Epithelial cell of prostate (primary cell): ENCODE measurements at regions not wholly inside any gene's neighbourhood (a gene's known extent, or its start where the extent isn't known, plus 50 kb on each side); places are given as distances from the start of the nearest gene placed in this dataset.
"Not testable (repeated sequence)": the region's sequence is repeated elsewhere in the genome, so short reads cannot be mapped to it uniquely, and the experiment has no call there.

Experiments used
- DNase-seq: peaks from one replicate; pipeline ENCODE4 v3.0.0-alpha.2; 2011; ENCODE audit warnings: low read depth, low spot score
- H3K27ac ChIP-seq: fragments of 450-650 bp; 2 replicates; pipeline ENCODE4 v1.5.1; 2017; ENCODE audit warnings: mild to moderate bottlenecking

GRCh38 chr15:81875717-81876116 lies 170.1 kb downstream of the MEX3B start:
- H3K27ac ChIP-seq, DNase-seq: not testable (repeated sequence)

- not testable (repeated sequence) for H3K27ac ChIP-seq, DNase-seq
Measured at GRCh38 chr15:81870746-81871106, 175.1 kb downstream of the MEX3B start.

DNA sequence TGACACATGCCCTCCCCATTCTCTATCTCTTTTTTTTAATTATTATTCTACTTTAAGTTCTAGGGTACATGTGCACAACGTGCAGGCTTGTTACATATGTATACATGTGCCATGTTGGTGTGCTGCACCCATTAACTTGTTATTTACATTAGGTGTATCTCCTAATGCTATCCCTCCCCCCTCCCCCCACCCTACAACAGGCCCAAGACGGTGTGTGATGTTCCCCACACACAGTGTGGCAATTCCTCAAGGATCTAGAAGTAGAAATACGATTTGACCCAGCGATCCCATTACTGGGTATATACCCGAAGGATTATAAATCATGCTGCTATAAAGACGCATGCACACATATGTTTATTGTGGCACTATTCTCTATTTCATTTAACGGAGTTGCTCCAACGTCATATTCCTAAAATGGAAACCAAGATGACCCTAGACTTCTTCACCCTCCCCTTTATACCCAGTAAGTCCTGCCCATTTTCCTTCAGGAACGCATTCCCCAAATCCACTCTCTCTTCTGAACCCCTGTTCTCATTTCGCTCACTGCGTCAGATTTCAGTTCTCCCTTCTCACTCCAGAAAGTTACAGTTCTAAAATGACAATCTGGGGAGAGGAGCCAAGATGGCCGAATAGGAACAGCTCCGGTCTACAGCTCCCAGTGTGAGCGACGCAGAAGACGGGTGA lies 175.6 kb downstream of the MEX3B start:
- not testable (repeated sequence) for DNase-seq

DNA sequence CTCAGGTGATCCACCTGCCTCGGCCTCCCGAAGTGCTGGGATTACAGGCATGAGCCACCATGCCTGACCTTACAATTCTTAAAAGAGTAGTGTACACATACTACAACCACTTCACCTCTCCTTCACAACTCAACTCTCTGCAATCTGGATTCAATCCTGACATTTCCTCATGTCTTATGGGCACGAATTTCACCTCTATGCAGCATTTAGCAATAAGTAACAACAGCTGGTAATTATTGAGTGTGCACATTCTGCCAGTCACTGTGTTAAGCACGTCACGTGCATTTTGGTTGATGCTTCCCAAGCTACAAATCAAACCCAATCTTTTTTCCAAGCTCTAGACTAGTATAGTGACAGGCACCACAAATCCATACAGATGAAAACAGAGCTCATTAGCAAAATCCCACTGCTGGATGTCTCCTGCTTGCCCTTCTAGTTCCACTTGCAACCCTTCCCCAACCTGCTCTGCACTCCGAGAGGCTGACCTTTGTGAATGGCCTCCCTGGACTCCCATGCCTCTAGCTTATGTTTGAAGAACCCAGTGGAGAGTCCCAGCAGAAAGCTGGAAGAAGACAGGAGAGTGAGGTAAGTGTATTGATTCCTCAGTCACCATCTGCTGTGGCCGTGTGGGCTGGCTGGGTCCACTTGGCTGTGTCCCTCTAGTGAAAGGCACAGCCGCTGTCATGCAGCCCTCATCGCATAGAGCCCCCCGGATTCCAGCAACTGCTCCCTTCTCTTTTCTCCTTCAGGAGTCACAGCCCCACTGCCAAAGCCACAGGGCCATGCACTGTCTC lies 176.5 kb downstream of the MEX3B start:
- no peak for DNase-seq
- no peak overlapping the region for H3K27ac ChIP-seq

More for the DNA sequence above, 175.6 kb downstream of the MEX3B start:
- H3K27ac ChIP-seq = not testable (repeated sequence)

- no peak overlapping the region for H3K27ac ChIP-seq
- DNase-seq = no peak
Measured at GRCh38 chr15:81865850-81866537, 179.8 kb downstream of the MEX3B start.

- DNase-seq = no peak
- no peak overlapping the region for H3K27ac ChIP-seq
Measured at GRCh38 chr15:81863162-81863561, 182.7 kb downstream of the MEX3B start.

DNA sequence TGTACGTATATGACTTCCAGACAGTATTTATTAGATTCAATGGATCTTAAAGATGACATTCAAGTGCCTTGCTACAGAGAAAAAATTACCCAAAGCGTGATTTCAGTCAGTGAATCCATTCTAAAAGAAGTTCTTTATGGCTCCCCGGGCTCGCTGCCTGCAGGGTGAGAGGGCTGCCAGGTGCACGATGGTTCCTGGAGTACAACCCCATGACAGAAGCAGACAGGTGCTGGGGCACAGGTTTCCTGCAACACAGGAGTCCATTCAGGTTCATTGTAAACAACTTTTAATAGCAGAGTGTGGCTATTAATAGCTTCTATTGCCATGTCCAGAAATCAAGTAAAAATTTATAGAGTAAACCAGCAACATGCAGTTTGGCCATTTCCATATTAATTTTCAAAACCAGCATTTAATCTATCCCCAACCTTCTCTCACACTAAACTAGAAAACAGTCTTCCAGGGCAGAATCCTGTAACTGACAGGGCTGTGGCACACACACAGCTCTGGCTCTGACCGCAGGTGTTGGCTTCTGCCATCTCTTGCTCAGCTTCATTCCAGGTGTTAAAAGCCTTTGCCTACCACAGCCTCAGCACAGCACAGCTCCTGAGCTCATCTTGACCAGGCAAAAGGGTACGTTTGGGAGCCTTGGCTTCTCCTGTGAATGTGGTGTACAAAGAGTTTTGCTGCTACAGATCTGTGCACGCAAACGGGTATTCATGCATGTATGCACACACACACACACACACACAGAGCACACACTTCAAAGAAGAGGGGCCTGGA lies 185.9 kb downstream of the MEX3B start:
- no peak for DNase-seq
- H3K27ac ChIP-seq = no peak overlapping the region

DNA sequence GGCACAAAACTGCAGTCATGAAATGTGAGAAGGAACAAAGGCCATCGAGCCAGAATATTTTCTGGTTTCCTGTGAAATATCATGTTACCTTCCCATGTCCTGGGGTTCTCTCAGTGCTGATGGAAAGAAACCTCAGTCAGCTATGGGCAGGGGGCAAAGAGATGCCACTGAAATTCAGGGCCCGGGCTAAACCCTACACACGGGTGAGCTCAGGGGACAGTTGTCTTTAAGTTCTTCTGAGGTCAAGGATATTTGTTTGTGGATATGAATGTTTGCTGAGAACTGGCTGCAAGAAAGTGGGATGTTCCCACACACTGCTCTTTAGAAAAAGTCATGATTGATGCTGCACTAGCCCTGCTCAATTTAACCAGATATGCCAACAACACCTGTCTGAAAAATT lies 187.2 kb downstream of the MEX3B start:
- H3K27ac ChIP-seq = no peak overlapping the region
- no peak for DNase-seq

DNA sequence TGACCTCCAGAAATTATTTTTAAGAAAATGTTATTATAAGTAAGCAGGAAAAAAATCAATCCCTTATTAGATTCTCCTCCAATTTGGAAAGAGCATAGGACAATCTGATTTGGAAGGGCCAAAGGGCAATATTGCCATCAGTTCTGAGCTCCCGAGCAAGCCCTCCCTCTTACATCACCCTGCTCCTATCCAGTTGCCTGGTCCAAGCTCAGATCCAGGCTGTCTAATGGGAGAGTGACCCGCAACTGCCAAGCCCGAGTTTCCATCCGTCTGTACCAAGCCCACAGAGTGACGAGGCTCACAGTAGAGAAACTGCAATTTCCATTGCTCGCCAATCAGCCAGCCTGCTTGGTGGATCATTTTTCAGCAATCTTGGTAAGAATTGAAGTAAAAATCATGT lies 187.7 kb downstream of the MEX3B start:
- H3K27ac ChIP-seq = no peak overlapping the region
- no peak for DNase-seq

- no peak for DNase-seq
- H3K27ac ChIP-seq = no peak overlapping the region
Measured at GRCh38 chr15:81856634-81857026, 189.2 kb downstream of the MEX3B start.

DNA sequence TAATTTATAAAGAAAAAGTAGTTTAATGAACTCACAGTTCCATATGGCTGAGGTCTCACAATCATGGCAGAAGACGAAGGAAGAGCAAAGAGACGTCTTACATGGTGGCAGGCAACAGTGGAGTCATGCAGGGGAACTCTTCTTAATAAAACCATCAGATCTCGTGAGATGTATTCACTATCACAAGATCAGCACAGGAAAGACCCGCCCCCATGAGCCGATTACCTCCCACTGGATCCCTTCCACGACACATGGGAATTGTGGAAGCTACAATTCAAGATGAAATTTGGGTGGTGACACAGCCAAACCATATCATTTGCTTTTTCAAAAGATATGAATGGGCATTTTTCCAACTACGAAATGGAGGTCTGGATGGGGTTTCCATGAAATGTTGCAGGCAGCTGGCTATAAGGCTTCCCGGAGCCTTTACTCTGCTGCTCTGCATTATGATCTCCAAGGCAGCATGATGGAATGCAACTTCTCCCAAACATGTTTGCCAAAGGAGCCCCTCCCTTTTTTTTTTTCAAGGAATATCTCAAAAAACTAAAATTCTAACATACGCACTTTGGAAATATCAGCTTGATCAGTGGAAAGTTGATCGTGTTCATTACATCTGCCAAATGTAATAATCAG lies 189.7 kb downstream of the MEX3B start:
- DNase-seq = no peak

GRCh38 chr15:81853150-81853748 lies 192.6 kb downstream of the MEX3B start:
- H3K27ac ChIP-seq = no peak overlapping the region
- DNase-seq = no peak

More for the DNA sequence above, 189.7 kb downstream of the MEX3B start:
- no peak overlapping the region for H3K27ac ChIP-seq

DNA sequence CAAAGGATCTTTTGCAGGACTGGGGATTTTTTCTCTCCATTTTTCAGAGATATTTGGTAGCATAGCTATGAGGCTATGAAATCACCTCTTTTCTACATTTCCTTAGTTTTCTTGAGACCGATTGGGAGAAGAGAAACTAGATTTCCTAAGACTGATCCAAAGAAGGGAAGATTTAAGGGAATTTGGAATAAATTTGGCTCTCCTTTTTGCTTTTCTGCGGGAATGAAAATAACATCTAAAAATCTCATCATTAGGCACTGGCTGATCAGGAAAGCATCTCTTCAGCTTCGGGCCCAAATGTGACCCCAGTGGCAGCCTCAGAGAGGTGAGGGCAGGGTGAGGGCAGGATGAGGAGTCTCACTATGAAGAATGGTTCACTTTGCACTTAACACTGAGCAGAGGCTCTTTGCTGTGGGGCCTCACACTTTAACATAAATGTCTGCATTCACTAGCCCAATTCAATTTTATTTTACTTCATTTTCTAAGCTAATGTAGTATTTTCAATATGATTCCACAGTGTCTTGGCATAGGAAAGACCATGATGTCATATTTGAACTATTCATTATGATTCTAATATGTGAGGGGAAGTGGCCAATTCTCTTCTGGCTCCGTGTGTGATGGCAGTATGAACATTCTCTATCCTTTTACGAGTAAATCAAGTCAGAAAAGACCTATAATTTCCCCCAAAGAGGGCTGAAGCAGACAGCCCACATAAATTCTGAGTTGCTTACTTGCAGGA lies 193.2 kb downstream of the MEX3B start:
- DNase-seq = no peak
- no peak overlapping the region for H3K27ac ChIP-seq

DNA sequence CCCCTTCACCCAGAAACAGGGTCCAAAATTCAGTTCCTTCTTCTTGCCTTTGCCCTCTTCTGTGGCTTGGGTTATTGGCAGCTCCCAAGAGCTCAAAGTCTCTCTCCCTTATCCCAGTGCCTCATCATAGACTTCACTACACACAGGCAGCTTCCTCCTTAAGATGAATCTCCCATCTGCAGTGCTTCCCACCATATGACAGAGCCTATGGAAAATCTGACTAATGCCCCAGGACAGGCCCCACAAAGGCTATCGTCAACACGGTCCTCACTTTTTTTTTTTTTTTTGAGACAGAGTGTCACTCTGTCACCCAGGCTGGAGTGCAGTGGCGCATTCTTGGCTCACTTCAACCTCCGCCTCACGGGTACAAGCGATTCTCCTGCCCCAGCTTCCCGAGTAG lies 194.1 kb downstream of the MEX3B start:
- H3K27ac ChIP-seq = no peak overlapping the region
- no peak for DNase-seq

GRCh38 chr15:81851325-81851724 lies 194.5 kb downstream of the MEX3B start:
- no peak overlapping the region for H3K27ac ChIP-seq
- DNase-seq = no peak

DNA sequence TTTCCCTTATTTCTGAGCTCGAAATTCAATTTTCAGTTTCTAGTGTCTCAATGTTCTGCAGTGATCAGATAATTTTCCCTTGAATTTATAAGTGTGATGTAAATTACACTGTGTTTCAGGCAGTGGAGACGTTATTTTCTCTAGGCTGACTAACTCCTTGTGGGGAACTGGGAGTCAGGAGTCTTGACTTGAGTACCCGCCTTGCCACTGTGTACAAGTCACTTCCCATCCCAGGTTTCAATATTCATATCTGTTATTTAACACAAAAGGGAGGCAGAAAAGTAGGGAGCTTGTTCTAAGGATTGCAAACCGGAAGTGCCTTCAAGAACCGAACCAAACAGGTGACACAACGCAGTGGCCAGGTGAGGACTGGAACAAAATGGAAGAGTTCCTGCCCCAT lies 196.5 kb downstream of the MEX3B start:
- DNase-seq = no peak
- H3K27ac ChIP-seq = no peak overlapping the region

GRCh38 chr15:81848701-81849100 lies 197.1 kb downstream of the MEX3B start:
- no peak for DNase-seq
- no peak overlapping the region for H3K27ac ChIP-seq

- no peak overlapping the region for H3K27ac ChIP-seq
- DNase-seq = no peak
Measured at GRCh38 chr15:81843757-81844407, 201.9 kb downstream of the MEX3B start.
